Sigmoid colon (tissue), 3 donors: ENCODE measurements at regions not wholly inside any gene's neighbourhood (a gene's known extent, or its start where the extent isn't known, plus 50 kb on each side); places are given as distances from the start of the nearest gene placed in this dataset.

Experiments
- POLR2A ChIP-seq, 2 donors: fragments of 450-650 bp; IDR thresholded peaks; one replicate each; pipeline ENCODE4 v1.6.1; 2016; ENCODE audit warnings: antibody characterized with exemption in 2 of 2, mild to moderate bottlenecking in 2 of 2, moderate library complexity in 2 of 2
- TF ChIP-seq, protein P1 (sequence below), 4 experiments: fragments of 450-650 bp in 3 of 4; fragments of 200-600 bp in 1 of 4; IDR thresholded peaks; one replicate each; pipeline ENCODE4 v1.5.1; 2016 to 2019; ENCODE audit warnings: antibody characterized with exemption in 4 of 4, mild to moderate bottlenecking in 3 of 4, moderate library complexity in 2 of 4

DNA sequence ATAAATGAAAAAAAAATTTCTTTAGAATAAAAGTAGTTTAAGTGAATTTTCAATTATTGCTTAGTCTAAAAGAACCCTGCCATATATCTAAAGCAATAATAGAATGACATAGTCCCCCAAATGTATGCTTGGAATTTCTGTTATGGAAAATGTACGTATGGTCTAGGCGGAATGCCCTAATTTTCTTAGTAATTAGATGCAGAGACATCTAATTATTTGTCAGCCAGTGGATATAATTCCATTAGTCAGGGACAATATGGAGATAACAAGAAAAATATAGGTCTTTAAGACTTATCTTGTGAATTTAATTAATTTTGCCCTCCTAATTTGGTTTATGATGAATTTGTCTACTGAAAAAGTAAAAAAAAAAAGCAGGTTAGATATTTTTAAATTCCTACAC is 460.9 kb upstream of the SOX11 start:
- TF ChIP-seq, protein P1, sequence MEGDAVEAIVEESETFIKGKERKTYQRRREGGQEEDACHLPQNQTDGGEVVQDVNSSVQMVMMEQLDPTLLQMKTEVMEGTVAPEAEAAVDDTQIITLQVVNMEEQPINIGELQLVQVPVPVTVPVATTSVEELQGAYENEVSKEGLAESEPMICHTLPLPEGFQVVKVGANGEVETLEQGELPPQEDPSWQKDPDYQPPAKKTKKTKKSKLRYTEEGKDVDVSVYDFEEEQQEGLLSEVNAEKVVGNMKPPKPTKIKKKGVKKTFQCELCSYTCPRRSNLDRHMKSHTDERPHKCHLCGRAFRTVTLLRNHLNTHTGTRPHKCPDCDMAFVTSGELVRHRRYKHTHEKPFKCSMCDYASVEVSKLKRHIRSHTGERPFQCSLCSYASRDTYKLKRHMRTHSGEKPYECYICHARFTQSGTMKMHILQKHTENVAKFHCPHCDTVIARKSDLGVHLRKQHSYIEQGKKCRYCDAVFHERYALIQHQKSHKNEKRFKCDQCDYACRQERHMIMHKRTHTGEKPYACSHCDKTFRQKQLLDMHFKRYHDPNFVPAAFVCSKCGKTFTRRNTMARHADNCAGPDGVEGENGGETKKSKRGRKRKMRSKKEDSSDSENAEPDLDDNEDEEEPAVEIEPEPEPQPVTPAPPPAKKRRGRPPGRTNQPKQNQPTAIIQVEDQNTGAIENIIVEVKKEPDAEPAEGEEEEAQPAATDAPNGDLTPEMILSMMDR (IDR thresholded peaks at IDR 0.05) = no peak
- no peak for TF ChIP-seq POLR2A (IDR thresholded peaks at IDR 0.05)
